ENCODE measurements at regions not wholly inside any gene's neighbourhood (a gene's known extent, or its start where the extent isn't known, plus 50 kb on each side); places are given as distances from the start of the nearest gene placed in this dataset.

- no peak overlapping the region for H3K4me3 ChIP-seq (ENCODE audit: low read depth, low read length)
- TF ChIP-seq CTCF (IDR thresholded peaks at IDR 0.05; ENCODE audit: control insufficient read depth, extremely low read depth, insufficient read depth) = no peak
- DNase-seq (ENCODE audit: low read depth) = no peak
These were observed 111.1 kb downstream of the CEBPB start for GRCh38 chr20:50301712-50302111.

DNA sequence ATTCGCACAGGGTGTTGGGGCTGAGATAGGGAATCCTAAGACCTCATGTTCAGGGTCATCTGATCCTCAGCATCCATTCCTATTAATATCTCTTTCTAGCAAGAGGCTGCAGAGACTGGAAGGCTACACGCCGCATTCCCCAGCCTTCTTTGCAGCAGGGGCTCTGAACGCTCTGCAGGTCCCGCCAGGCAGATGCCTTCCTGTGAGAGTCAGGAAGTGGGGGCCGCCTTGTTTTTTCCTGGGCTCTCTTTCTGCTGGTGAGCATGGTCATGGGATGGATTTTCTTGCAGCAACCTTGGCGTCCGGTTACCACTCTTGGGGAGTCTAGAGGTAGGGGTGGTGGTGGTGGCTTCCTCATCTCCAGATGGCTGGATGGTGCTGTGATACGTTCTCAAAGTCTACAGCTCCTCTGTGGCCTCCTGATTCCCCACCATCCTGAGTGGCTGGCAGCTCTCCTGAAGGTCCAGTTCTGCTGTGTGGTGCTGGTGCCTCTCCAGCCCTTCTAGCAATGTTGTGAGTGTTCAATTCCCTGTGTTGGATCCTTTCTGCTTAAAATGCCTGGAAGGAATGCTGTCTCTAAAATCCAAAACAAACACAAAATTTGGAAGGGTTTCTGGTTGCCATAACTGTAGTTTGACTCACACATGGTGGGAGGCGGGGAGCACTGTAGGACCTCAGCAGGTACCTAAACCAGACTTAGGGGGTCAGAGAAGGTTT, 111.9 kb downstream of the CEBPB start:
- no peak for DNase-seq (ENCODE audit: low read depth)
- no peak overlapping the region for H3K4me3 ChIP-seq (ENCODE audit: low read depth, low read length)
- no peak for TF ChIP-seq CTCF (IDR thresholded peaks at IDR 0.05; ENCODE audit: control insufficient read depth, extremely low read depth, insufficient read depth)

DNA sequence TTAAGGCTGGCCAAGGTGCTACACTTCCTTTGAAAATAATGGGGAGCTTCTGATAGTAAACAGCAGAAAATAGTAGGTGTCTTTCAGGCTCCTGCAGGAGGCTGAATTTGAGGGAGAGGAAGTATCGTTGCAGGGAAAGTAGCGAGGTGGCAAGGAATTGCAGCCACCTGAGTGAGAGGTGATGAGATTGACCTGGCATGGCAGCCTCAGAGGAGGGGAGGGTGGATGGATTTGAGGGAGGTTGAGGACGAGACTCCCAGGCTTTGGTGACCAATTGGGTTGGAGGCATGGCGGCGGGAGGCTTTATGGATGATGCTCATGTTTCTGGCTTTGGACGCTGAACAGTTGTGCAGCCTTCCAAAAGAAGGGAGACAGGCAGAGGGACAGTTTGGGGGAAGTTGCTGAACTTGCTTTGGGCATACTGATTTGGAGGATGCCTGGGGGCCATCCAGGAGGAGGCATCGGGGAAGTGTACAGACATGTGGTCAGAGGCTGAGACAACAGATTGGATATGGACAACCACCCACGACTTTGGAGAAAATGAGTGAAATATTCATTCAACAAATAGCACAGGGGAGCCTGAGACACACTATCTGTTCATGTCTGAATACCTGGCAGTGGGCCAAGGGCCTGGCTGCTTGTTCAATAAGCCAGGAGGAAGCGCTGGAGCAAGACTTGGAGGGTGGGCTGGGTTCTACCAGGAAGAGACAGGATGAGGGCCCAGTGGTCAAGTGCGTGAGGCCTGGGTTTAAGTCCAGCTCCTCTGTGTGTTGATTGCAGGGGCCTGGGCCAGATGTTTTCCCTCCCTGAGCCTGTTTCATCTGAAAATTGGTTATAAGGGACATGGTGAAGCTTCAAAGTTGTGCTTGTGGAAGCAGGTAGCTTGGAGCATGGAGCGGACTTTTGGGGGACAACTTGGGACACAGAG, 113.2 kb downstream of the CEBPB start:
- H3K4me3 ChIP-seq (ENCODE audit: low read depth, low read length) = no peak overlapping the region
- TF ChIP-seq CTCF (IDR thresholded peaks at IDR 0.05; ENCODE audit: control insufficient read depth, extremely low read depth, insufficient read depth) = no peak
- no peak for DNase-seq (ENCODE audit: low read depth)

DNA sequence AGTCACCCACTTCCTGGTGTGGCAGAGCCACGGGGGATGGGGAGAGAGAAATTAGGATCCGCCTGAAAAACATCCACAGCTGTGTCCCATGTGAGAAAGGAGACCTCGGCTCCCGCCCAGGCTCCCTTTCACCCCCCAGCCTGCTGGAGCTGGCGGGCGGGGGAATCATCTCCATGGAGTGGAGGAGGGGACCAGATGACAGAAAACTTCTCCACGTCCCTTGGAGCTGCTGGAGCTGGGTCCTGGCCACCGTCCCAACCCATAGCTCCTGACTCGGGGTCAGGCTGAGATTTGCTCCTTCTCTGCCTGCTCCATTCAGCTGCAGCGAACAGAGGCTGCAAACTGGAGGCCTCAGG, 113.8 kb downstream of the CEBPB start:
- H3K4me3 ChIP-seq (ENCODE audit: low read depth, low read length) = no peak overlapping the region
- DNase-seq (ENCODE audit: low read depth) = no peak
- TF ChIP-seq CTCF (IDR thresholded peaks at IDR 0.05; ENCODE audit: control insufficient read depth, extremely low read depth, insufficient read depth) = no peak

DNA sequence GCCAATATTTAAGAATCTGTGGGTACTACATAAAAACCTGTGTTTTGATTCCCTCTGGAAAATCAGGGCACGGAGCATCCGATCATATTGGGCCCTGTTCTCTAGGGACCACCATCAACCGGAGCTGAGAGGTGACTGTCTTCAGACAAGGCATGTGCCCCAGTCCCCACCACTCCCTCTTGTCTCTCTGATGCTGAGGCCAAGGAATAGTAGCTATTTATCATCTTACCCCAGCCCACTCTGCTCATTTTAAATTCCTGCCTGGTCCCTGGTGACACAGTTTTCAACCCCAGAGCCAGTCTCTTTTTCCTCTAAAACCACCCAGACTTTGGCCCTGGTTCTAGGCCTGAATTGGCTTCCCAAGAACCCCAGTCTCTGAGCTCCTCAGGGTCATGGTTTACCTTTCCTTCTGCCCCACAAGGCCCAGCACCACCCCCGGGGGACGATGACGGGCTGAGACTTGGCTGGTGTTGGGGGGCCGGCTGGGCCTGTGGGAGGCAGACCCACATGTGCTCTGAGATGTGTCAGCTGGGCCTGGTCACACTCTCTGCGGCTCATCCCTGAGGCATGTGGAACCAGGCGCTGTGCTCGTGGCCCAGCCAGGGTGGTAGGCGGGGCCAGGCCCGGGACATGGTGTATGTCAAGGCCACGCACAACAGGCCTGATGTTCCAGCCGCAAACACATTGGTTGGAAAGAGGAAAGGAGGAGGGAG, 114.4 kb downstream of the CEBPB start:
- no peak for TF ChIP-seq CTCF (IDR thresholded peaks at IDR 0.05; ENCODE audit: control insufficient read depth, extremely low read depth, insufficient read depth)
- DNase-seq (ENCODE audit: low read depth) = no peak
- no peak overlapping the region for H3K4me3 ChIP-seq (ENCODE audit: low read depth, low read length)

DNA sequence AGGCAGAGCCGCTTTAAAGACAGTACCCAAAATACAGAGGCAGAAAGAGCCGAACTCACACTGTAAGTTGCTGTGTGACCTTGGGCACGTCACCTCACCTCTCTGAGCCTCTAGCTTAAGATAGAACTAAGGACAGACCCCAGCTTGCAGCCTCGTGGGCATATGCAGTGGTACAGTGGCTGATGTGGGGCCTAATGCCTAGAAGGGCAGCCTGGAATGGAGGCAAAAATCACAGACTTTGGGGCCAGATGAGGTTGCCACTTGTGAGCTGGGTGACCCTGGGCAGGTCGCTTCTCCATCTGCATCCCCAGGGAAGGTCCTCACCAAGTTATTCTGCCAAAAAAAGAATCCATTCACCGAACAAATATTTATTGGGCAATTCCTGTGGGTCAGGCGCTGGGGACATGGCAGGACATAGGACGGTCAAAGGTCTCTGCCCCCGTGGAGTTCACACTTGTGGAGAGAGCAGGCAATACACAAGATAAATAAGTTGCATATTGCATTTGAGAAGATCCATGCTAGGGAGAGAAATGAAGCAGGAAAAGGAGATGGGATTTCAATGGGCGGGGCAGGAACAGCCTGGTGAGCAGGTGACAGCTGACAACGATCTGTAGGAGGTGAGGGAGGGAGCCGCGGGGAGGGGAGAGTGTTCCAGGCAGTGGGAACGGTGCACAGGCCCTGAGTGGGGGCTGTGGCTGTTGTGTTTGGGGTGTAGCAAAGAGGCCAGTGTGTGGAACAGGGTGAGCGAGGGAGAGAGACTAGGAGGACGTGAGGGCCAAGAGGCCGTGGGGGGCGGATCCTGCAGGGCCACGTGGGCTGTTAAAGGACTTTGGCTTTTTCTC, 115.2 kb downstream of the CEBPB start:
- no peak for TF ChIP-seq CTCF (IDR thresholded peaks at IDR 0.05; ENCODE audit: control insufficient read depth, extremely low read depth, insufficient read depth)
- no peak for DNase-seq (ENCODE audit: low read depth)
- H3K4me3 ChIP-seq (ENCODE audit: low read depth, low read length) = no peak overlapping the region

All from LNCaP clone FGC (cell line).